ENCODE measurements at regions not wholly inside any gene's neighbourhood (a gene's known extent, or its start where the extent isn't known, plus 50 kb on each side); places are given as distances from the start of the nearest gene placed in this dataset.
A peak's percentile ranks its signal among the peaks of the same experiment; 100 is the strongest.

GRCh38 chr2:236656166-236656565 lies 86.5 kb downstream of the ACKR3 start:
- no peak for FAIRE-seq

- no peak for FAIRE-seq
Measured at GRCh38 chr2:236656721-236657120, 87.1 kb downstream of the ACKR3 start.

GRCh38 chr2:236657215-236657614 lies 87.6 kb downstream of the ACKR3 start:
- no peak for FAIRE-seq

DNA sequence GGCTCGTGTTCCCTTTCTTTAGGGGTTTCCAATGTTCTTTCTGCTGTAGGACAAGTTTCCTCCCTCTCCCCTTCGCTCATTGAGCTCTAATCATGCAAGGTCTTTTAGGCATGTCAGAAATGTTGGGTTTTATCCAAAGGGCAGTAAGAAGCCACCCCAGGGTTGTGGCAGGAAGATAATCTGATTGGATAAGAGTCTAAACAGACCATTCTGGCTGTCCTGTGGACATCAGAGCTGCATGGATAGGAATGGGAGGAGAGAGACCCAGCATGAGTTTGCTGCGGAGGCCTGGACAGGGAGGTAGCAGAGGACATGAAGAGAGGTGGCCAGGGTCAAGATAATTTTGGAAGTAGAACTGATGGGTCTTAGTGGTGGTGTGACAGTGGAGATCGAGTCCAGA lies 88.2 kb downstream of the ACKR3 start:
- FAIRE-seq: no peak

DNA sequence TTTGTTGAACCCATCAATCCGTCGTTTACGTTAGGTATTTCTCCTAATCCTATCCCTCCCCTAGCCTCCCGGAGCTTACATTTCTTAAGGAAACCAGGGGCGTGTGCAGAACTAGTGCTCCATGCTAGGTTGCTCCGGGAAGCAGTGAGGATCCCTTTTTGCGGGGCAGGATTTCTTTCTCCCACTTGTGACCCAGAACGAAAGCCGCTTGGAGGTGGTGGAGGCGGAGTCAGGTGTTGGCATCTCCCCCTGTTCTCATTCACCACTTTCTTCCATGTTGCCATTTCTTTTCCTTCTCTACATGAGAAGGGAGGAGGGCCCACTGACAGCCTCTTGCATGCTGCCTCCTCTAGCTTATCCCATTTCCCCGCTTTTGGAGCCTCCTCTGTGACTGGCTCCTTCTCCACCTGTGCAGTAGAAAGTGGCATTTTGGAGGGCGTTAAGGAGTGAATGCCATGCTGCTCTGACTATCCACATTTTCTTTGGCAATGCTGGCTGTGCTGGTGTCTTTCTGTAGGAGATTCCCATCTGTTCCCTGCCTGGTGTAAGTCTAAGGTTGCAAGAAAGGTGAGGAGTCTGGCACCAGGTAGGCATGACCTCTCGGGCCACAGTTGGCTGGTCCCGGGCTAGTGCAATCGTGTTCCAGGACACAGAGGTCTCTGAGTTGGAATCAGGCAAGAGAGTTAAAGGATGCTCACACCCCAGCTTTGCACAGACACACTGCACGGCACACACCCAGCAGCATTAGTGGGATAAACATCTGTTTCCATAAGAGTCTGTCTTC lies 89.5 kb downstream of the ACKR3 start:
- no peak for FAIRE-seq

- peak; percentile 95 for FAIRE-seq
Measured at GRCh38 chr2:236659758-236660150, 90.1 kb downstream of the ACKR3 start.

DNA sequence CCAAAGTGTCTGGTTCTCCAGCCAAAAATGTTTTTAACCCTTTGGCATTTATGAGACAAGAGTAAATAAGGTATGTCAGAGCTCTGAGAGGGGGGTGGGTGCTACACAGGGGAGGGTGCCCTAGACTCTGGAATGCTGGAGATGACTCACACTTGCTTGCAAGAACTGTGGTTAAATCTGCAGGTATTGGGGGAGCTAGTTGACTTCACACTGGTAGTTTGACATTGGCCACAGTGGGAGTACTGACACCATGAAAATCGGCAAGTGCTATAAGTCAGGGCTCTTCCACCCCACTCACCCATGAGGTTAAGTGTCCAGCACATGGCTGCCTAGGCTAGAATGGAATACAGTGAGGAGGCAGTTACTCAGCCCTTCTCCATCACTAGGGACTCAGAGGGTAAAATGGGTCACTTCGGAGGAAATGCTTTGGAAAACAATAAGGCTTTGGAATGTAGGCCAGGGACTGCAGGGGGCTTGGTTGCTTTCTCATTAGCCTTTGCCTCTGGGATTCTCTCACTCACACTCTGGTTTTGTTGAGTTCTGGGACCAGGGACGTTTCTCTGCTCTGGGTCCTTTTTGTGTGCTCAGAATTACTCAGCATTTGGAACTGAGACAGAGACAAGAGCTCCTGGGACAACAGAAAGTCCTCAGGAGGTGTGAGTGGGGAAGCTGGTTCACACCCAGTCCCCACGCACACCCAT lies 91.6 kb downstream of the ACKR3 start:
- FAIRE-seq: no peak

DNA sequence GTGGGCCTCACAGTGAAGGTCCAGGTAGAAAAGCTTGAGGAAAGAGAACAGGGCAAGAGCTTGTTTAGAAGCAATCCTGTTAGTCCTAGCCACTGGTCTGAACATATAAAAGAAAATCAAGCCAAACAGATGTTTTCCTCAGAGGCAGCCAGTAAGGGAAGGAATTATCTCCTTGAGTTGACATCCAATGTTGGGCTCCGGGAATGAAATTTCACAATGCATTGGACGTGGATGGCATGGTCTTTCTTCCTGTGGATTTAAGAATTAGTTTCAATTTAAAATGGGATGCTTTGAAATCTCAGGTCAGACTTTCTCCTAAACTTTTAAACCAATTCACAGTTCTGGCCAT lies 92.1 kb downstream of the ACKR3 start:
- no peak for FAIRE-seq

- FAIRE-seq: no peak
Measured at GRCh38 chr2:236662231-236663185, 92.9 kb downstream of the ACKR3 start.

DNA sequence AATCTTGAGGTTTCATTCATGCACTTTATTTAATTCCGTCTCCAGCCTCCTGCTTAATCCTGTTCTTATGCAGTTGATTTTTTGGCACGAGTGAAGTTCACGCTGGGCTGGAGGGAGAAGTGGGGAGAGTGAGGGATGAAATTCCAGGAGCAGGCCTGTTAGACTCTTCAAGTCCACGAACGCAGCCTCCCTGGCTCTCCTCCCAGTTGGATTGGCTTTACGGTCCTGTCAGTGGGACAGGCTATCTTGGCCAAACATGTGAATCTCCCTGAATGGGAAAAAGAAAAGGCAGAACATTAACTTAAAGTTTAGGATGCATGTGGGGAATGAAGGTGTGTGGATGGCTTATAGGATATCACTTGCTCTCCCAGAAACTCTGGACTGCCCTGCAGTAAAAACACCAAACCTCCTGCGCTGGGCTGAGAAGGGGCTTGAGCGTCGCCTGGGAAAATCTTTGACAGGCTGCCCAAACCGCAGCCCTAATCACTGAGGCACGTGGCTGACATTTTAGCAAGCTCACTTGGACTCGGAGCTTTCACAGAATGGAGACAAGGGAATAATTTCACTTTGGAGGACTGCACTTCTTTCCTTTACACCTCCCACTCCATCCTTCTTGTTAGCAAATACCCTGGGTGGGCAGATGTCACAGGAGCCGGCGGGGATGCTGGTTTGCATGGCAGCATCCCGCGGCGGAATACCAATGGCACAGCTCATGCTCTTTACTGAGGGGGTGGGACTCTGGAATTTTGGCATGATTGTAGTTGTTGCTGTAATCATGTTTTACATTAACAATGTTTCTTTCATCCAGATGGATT lies 93.9 kb downstream of the ACKR3 start:
- no peak for FAIRE-seq

GRCh38 chr2:236664136-236664535 lies 94.5 kb downstream of the ACKR3 start:
- FAIRE-seq: no peak

DNA sequence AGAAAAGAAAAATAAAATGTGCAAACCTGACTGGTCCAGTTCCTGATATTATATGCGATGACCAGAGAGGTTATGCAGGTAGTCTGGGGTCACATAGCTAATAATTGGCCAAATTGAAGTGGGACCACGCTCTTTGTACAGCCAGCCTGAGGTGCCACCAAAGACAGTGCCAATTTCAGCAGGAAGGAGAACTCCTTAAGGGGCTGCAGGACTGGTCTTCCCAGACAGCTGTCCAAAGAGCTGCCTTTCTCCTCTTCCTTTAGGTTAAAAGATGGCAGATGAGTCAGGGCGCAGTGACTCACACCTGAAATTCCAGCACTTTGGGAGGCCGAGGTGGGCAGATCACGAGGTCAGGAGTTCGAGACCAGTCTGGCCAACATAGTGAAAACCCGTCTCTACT lies 95.5 kb downstream of the ACKR3 start:
- no peak for FAIRE-seq

DNA sequence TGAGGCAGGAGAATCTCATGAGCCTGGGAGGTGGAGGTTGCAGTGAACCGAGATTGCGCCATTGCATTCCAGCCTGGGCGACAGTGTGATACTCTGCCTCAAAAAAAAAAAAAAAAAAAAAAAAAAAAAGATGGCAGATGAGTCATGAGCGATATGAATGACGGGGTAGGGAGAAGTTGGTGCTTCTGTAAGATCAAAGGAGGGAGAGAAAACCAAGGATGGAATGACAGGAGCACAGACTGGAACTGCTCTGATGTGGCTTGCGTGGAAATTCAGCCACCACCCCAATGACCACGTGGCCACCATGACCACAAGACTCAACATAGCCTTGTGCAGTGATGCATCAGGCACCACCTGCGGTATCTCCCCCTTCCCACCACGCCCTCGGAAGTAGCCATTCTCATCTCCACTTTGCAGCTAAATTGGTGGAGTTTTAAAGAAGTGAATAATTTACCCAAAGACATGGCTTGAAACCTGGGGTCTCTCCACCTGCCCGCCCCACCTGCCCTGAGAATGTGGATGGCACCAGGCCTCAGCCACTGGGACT lies 96.0 kb downstream of the ACKR3 start:
- FAIRE-seq: no peak

DNA sequence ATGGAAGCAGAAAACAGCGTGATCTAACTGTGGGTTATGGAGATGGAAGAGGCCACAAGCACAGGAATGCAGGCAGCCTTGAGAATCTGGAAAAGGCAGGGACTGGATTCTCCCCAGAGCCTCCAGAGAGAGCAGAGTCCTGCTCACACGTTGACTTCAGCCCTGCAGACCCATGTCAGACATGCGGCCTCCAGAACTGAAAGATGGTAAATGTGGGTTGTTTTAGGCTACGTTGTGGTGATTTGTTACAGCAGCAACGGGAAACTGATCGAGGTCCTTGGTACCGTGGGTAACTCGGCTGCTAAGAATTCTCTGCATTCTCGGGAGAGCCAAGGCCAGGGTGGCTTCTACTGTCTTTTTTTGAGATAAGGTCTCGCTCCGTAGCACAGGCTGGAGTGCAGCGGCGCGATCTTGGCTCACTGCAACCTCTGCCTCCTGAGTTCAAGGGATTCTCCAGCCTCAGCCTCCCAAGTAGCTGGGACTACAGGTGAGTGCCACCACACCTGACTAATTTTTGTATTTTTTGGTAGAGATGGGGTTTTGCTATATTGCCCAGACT lies 97.1 kb downstream of the ACKR3 start:
- no peak for FAIRE-seq

- no peak for FAIRE-seq
Measured at GRCh38 chr2:236667526-236667925, 97.9 kb downstream of the ACKR3 start.

- FAIRE-seq: no peak
Measured at GRCh38 chr2:236668531-236668969, 98.9 kb downstream of the ACKR3 start.

DNA sequence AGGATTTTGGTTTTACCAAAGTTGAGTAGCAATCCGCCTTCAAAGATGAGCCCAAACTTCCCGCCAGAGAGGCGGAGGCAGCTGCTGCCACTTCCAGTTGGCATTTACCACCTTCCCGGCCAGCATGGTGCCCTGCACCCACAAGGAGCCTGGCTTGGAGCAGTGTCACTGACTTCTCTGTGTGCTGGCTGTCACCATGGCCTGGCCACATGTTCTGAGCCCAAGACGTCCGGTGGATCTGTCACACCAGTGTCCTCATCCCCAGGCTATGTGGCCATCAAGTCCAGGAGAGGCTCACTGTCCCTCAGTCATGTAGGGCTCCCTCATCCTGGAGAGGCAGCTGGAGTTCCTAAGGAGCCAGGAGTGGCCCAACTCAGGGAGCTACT lies 100.6 kb downstream of the ACKR3 start:
- no peak for FAIRE-seq

- no peak for FAIRE-seq
Measured at GRCh38 chr2:236671896-236672562, 102.4 kb downstream of the ACKR3 start.

DNA sequence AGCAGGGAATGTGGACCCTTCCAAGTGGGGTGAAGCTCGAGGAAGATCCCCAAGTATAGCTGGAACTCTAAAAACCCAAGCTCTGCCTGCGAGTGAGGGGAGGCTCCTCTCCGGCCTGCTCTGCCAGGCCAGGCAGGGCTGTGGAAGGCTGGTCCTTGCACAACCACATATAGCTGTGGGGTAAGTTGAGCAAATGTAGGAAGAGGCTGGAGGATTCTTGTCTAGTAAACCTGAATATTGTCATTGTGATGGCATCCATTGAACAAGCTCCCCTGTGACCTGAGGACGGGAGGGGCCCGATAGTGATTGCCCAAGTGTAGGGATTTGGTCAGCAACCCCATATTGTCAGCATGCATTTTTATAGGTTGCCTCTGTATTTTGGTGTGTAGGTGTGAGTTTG lies 103.0 kb downstream of the ACKR3 start:
- no peak for FAIRE-seq

DNA sequence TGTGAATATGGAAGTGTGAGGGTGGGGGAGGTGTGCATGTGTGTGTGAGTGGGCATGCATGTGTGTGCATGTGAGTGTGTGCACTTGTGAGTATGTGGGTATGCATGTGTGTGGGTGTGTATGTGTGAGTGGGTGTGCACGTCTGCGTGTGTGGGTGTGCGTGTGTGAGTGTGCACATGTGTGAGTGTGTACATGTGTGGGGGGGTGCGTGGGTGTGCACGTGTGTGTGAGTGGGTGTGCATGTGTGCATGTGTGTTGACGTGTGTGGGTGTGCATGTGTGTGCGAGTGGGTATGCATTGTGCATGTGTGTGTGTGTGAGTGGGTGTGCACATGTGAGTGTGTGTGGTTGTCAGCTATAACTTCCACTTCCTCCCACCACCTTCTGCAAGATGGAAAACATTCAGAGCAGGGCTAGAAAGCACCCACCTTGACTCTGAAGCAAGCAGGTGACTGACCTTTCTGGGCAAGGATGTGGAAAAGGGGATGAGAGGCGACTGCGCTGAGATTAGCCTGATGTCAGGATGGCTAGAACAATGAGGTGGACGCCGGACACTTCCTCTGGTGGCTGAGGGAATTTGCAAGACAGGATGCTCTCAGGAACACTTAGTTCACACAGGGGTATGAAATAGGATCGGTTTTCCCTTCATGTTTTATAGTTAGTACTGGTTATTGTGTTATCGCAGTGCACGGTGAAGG lies 103.6 kb downstream of the ACKR3 start:
- no peak for FAIRE-seq

GRCh38 chr2:236673823-236674185 lies 104.2 kb downstream of the ACKR3 start:
- no peak for FAIRE-seq
